Activated CD4-positive, alpha-beta T cell treated with anti-CD3 and anti-CD28 coated beads, Interleukin-2, amount 10 ng/mL, durations not matched to agents 24 days and 14 days (primary cell): ENCODE measurements at regions not wholly inside any gene's neighbourhood (a gene's known extent, or its start where the extent isn't known, plus 50 kb on each side); places are given as distances from the start of the nearest gene placed in this dataset.
"Not testable (repeated sequence)": the region's sequence is repeated elsewhere in the genome, so short reads cannot be mapped to it uniquely, and the experiment has no call there.

Experiments
- DNase-seq: peaks from one replicate; pipeline ENCODE4 v3.0.0; 2022
- H3K27ac Mint-ChIP-seq: one replicate; pipeline ENCODE4 v1.8.0; 2022; ENCODE audit warnings: mild to moderate bottlenecking, mixed read lengths
- H3K27me3 Mint-ChIP-seq: one replicate; pipeline ENCODE4 v1.8.0; 2022; ENCODE audit warnings: mixed read lengths
- H3K36me3 Mint-ChIP-seq: one replicate; pipeline ENCODE4 v1.8.0; 2022; ENCODE audit warnings: low read depth, mild to moderate bottlenecking, mixed read lengths
- H3K4me1 Mint-ChIP-seq: one replicate; pipeline ENCODE4 v1.8.0; 2021; ENCODE audit warnings: mixed read lengths
- H3K4me3 Mint-ChIP-seq: one replicate; pipeline ENCODE4 v1.8.0; 2022; ENCODE audit warnings: mild to moderate bottlenecking, moderate library complexity, mixed read lengths
- H3K9me3 Mint-ChIP-seq: one replicate; pipeline ENCODE4 v1.8.0; 2021; ENCODE audit warnings: mixed read lengths
- intact Hi-C: fragments of 100-400 bp; cut with micrococcal nuclease; formaldehyde crosslinking; loops from one replicate; pipeline ENCODE4 v1.15.1; 2023

DNA sequence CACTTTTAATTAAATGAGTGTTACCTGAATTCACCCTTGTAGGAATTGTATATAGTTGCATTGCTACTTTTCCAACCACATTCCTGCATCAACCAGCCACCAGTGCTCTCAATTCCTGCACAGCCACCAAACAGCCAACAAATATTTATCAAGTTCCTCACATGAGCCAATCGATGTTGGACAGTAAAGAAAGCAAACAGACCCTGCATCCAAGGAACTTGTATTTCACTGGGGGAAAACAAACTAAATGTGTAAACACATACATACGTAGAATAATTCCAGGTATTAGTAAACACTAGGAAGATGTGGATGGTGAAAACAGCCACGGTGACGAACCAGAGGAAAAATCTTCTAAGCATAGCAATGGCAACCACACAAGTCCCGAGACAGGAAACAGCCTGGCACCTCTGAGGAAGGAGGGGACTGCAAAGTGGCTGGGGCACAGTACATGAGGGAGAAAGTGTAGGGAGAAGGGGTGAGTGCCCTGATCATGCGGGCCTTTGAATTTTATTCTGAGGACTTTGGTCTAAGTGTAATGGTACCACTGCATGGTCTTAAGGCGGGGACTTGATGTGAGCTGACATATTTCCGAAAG, 111.2 kb downstream of the XRCC2 start:
- intact Hi-C loops, result no loop called here
- Mint-ChIP-seq H3K4me3 (no peak overlapping the region), H3K27me3 (no peaks in the 10 kb centered on the region)

DNA sequence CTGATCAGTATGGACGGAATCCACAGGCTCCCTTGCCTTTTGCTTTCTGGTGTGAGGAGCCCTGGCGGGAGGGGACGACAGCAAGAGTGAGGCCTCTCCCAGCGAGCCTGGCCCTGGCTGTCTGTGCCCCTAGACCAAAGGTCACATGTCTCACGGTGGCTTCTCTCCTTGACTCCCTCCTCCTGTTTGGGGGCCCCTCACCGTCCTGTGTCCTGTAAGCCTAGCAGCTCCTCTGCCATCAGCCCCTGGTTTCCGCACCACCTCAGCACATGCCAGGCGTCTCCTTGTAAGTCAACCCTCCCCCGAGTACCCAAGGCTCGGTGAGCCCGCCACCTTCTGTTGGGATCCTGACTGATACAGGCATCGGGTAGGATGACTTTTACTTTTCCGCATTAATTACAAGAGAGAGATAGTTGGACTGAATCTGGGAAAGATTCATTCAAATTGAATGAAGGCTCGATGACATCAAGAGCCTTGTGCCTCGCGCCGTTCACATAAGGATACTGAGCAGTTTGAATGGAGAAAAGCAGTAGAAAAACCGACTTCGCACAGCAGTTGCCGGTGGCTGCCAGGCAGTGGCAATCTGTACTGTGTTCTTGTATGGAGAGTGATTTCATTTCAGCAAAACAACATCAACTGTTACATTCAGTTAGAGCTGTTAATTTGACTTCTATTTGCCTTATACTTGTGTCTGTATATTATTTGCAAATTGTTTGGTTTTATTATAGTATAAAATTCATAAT, 119.8 kb downstream of the XRCC2 start:
- Mint-ChIP-seq H3K36me3 (no peaks in the 10 kb centered on the region), H3K27ac (no peak overlapping the region)
- intact Hi-C loops, result no loop called here

More for the DNA sequence above, 111.2 kb downstream of the XRCC2 start:
- DNase-seq, result no peak
- Mint-ChIP-seq H3K9me3 (no peaks in the 10 kb centered on the region), H3K36me3 (no peaks in the 10 kb centered on the region), H3K27ac (no peak overlapping the region), H3K4me1 (no peaks in the 10 kb centered on the region)

DNA sequence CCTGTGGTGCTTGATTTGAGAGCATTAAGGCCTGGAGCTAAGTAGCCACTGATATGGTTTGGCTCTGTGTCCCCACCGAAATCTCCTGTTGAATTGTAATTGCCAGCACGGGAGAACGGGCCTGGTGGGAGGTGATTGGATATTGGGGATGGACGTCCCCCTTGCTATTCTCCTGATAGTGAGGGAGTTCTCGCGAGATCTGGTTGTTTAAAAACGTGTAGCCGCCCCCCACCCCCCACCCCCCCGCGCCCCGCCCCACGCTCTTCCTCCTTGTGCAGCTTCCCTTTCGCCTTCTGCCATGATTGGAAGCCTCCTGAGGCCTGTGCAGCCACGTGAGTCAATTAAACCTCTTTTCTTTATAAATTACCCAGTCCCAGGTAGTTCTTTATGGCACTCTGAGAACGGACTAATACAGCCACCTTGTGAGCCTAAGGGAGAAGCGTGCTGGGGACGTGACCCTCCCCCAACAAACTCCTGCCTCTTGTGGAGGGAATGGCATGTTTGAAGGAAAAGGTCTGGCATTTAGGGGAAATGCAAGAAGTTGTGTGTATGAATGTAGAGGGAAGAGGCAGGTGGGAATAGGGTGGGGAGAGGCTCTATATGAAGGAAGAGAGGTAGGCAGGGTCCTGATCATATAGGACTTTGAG, 118.0 kb upstream of the KMT2C start:
- Mint-ChIP-seq H3K36me3 (no peaks in the 10 kb centered on the region), H3K4me1 (no peaks in the 10 kb centered on the region), H3K9me3 (peaks cover 3% of the 10 kb centered on the region), H3K27ac (no peak overlapping the region), H3K4me3 (no peak overlapping the region), H3K27me3 (no peaks in the 10 kb centered on the region)
- intact Hi-C loops, result no loop called here
- no peak for DNase-seq

More for the DNA sequence above, 119.8 kb downstream of the XRCC2 start:
- Mint-ChIP-seq H3K9me3 (peaks cover 3% of the 10 kb centered on the region), H3K4me3 (no peak overlapping the region), H3K27me3 (no peaks in the 10 kb centered on the region), H3K4me1 (no peaks in the 10 kb centered on the region)
- DNase-seq, result no peak

DNA sequence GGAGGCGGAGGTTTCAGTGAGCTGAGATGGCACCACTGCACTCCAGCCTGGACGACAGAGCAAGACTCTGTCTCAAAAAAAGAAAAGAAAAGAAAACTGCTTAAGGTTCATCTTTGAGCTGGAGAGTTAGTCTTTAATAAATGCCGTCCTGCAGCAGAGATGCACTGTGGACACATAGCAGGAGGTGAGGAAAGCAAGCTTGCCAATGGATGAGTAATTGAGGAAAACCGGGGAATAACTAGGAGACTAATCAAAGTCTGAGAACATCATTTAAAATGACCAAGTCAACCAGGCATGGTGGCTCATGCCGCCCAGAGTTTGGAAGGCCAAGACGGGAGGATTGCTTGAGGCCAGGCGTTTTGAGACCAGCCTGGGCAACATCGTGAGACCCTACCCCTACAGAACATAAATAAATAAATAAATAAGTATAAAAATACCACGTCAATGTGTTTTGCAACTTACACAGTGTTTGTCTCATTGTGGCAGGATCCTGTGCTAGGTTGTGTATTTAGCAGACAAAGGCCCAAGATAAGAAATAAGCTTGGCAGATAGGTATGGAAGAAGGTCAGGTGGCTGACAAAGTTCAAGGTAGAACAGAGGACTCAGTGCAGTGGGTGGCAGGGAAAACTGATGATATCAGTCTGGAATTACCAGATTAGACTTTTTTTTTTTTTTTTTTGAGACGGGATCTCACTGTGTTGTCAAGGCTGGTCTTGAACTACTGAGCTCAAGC, 115.7 kb upstream of the KMT2C start:
- H3K27ac Mint-ChIP-seq, result no peak overlapping the region
- H3K4me1 Mint-ChIP-seq, result no peaks in the 10 kb centered on the region
- no peak overlapping the region for H3K4me3 Mint-ChIP-seq
- intact Hi-C loops, result no loop called here
- no peaks in the 10 kb centered on the region for H3K27me3 Mint-ChIP-seq
- no peaks in the 10 kb centered on the region for H3K9me3 Mint-ChIP-seq
- DNase-seq, result no peak
- no peaks in the 10 kb centered on the region for H3K36me3 Mint-ChIP-seq

DNA sequence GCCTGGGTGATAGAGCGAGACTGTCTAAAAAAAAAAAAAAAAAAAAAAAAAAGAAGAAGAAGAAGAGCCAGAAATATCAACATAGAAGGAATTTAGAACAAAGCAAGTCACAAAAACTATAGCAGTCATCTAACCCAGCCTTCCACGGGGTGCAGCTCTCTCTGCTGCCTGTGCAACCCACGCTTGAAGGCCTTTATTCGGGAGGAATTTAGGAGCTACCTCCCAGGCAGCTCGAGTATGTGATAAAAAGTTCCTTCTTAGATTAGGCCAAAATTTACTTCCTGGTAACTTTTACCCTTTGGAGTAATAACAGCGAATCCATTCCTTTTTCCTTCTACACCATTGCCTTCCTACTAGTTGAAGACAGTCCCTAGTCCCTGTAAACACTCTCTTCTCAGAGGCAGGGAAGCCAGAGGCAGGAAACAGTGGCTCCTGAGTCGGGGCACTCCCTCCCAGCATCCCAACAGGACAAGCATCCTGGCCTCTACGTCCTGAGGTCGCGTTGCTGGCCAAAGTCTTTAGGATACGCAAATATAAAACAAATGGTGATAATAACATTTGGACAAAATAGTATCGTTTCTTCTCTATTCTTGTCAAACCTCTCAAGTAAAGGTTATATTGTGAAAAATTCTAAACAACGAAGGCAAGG, 109.3 kb upstream of the KMT2C start:
- Mint-ChIP-seq H3K4me1 (no peaks in the 10 kb centered on the region), H3K4me3 (no peak overlapping the region), H3K36me3 (no peaks in the 10 kb centered on the region), H3K27me3 (no peaks in the 10 kb centered on the region), H3K9me3 (no peaks in the 10 kb centered on the region), H3K27ac (no peak overlapping the region)
- intact Hi-C loops, result no loop called here
- DNase-seq, result no peak

DNA sequence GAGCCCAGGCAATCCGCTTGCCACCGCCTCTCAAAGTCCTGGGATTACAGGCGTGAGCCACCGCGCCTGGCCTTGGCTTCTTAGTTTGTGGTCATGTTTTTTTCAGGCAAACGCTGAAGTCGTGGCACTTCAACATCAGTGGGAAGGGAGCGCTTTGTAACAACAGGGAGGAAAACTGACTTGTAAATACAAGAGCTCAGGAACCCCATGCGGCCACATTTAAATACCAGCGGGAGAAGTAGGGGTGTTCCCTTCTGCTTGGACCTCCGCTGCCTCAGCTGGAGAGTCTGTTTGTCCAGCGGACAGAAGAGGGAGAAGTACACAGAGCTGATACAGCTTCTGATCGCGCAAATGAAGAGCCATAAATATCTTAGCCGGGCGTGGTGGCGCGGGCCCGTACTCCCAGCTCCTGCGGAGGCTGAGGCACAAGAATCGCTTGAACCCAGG, 108.7 kb upstream of the KMT2C start:
- DNase-seq, result no peak
- Mint-ChIP-seq H3K4me1 (no peaks in the 10 kb centered on the region), H3K4me3 (no peak overlapping the region), H3K36me3 (no peaks in the 10 kb centered on the region), H3K9me3 (no peaks in the 10 kb centered on the region), H3K27me3 (no peaks in the 10 kb centered on the region), H3K27ac (no peak overlapping the region)
- intact Hi-C loops, result no loop called here

DNA sequence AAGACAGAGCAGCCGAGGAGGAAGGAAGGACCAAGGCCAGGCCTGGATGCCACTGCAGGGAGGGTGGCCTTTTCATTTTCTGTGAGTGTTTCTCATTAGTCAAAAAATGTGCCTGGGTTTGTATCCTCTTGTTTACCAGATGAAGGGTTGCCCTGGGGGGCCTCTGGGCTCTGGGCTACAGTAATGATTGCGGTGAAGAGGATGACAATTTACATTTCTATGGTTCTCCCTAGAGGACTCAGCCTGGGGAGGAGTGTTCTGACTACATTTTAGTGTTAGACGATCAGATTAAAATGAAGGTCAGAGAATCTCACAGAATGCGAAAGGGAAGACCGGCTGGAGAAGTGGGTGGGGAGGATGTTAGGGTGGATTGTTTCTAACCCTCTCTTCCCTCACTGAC, 108.0 kb upstream of the KMT2C start:
- H3K9me3 Mint-ChIP-seq, result no peaks in the 10 kb centered on the region
- intact Hi-C loops, result no loop called here
- no peak overlapping the region for H3K27ac Mint-ChIP-seq
- no peak overlapping the region for H3K4me3 Mint-ChIP-seq
- DNase-seq, result no peak
- no peaks in the 10 kb centered on the region for H3K36me3 Mint-ChIP-seq
- no peaks in the 10 kb centered on the region for H3K27me3 Mint-ChIP-seq
- H3K4me1 Mint-ChIP-seq, result no peaks in the 10 kb centered on the region

DNA sequence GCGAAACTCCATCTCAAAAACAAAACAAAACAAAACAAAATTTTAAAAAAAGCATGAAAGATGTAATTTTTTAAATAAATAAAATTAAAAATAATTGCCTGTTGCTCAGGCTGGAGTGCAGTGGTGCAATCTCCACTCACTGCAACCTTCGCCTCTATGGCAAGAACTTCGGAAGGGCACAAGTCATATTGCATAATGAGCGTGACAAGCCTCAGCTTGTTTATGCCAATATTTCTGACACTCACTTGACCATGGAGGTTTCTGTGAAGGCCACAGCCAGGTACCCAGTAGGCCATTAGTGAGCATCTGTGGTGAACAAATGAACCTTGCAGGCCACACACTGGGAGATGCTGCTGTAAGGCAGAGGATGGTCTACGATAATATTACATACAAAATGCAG, 106.1 kb upstream of the KMT2C start:
- H3K4me1 Mint-ChIP-seq, result no peaks in the 10 kb centered on the region
- H3K9me3 Mint-ChIP-seq, result no peaks in the 10 kb centered on the region
- H3K4me3 Mint-ChIP-seq, result no peak overlapping the region
- DNase-seq, result no peak
- no peak overlapping the region for H3K27ac Mint-ChIP-seq
- H3K36me3 Mint-ChIP-seq, result no peaks in the 10 kb centered on the region
- intact Hi-C loops, result no loop called here
- no peaks in the 10 kb centered on the region for H3K27me3 Mint-ChIP-seq

DNA sequence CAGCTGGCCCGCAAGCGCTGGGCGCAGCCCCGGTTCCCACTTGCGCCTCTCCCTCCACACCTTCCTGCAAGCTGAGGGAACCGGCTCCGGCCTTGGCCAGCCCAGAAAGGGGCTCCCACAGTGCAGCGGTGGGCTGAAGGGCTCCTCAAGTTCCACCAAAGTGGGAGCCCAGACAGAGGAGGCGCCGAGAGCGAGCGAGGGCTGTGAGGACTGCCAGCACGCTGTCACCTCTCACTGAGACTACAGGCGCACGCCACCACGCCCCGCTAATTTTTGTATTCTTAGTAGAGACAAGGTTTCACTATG, 103.3 kb upstream of the KMT2C start:
- DNase-seq, H3K36me3 Mint-ChIP-seq, H3K4me3 Mint-ChIP-seq, intact Hi-C loops, H3K27me3 Mint-ChIP-seq, H3K4me1 Mint-ChIP-seq, H3K9me3 Mint-ChIP-seq, H3K27ac Mint-ChIP-seq: not testable (repeated sequence)

DNA sequence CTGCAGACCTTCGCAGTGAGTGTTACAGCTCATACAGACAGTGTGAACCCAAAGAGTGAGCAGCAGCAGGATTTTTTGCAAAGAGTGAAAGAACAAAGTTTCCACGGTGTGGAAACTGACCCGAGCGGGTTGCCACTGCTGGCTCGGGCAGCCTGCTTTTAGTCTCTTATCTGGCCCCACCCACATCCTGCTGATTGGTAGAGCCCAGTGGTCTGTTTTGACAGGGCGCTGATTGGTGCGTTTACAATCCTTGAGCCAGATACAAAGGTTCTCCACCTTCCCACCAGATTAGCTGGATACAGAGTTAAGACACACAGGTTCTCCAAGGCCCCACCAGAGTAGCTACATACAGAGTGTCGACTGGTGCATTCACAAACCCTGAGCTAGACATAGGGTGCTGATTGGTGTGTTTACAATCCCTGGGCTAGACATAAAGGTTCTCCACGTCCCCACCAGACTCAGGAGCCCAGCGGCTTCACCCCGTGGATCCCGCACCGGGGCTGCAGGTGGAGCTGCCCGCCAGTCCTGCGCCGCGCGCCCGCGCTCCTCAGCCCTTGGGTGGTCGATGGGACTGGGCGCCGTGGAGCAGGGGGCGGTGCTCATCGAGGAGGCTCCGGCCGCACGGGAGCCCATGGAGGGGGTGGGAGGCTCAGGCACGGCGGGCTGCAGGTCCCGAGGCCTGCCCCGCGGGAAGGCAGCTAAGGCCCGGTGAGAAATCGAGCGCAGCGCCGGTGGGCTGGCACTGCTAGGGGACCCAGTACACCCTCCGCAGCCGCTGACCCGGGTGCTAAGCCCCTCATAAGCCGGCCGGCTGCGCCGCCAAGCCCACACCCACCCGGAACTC, 102.8 kb upstream of the KMT2C start:
- H3K36me3 Mint-ChIP-seq, intact Hi-C loops, H3K9me3 Mint-ChIP-seq, H3K4me1 Mint-ChIP-seq, DNase-seq, H3K4me3 Mint-ChIP-seq, H3K27ac Mint-ChIP-seq, H3K27me3 Mint-ChIP-seq: not testable (repeated sequence)

DNA sequence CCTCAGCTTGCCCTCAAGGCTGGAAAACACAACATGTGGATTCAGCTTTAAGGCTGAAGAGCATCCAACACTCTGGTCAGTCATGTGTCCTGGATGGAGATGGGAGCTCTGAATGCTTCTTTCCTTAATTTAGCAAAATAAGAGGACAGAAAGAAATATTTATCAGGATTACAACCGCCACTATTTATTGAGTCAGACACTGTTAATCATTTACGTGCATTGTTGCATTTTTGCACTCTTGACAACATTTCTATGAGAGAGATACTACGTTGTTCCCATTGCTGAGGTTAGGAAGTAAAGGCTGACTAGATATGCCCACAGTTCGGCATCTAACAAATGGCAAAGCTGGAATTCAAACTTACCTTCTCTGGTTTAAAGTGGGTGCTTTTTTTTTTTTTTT, 101.8 kb upstream of the KMT2C start:
- H3K9me3 Mint-ChIP-seq, result no peaks in the 10 kb centered on the region
- no peak for DNase-seq
- H3K4me1 Mint-ChIP-seq, result no peaks in the 10 kb centered on the region
- intact Hi-C loops, result no loop called here
- H3K27ac Mint-ChIP-seq, result no peak overlapping the region
- no peaks in the 10 kb centered on the region for H3K36me3 Mint-ChIP-seq
- no peaks in the 10 kb centered on the region for H3K27me3 Mint-ChIP-seq
- no peak overlapping the region for H3K4me3 Mint-ChIP-seq

DNA sequence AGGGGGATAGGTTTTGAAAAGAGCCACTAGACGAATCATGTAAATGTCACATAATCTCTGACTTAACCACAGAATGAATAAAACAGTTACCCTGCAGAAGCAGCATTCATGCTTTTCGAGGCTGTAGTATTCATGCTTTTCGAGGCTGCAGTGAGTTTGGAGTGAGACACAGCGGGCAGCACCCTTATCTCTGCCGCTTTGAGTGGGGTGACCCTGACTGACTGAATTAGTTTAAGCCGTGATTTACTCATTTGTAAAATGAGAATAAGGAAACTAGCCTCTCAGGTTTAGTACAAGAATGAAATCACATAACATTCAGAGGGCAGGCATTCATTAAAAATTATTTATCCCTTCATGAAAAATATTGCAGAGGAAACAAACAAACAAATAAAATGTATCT, 92.8 kb upstream of the KMT2C start:
- Mint-ChIP-seq H3K4me1 (no peaks in the 10 kb centered on the region), H3K4me3 (no peak overlapping the region), H3K27me3 (no peaks in the 10 kb centered on the region), H3K9me3 (no peaks in the 10 kb centered on the region), H3K36me3 (no peaks in the 10 kb centered on the region), H3K27ac (no peak overlapping the region)
- intact Hi-C loops, result no loop called here
- DNase-seq, result no peak

DNA sequence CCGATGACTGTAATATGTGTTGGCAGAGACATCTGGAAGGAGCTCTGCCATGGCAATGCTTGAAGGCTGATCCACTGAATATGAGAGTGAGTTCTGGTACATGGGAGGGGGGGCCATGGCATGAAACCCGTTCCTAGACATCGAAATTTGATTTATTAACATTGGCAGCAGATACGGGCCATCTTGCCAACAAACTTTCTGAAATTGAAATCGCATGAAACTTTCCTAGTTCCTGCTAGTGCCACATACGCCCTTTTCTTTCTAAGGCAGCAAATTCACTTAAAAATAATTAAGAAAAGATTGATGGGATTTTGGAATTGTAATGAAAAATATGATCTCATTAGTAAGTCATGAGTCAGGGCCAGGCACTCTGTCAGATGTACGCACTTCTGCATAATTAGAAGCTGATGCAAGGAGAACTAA, 91.8 kb upstream of the KMT2C start:
- intact Hi-C loops, result no loop called here
- H3K27me3 Mint-ChIP-seq, result no peaks in the 10 kb centered on the region
- peaks cover 3% of the 10 kb centered on the region for H3K9me3 Mint-ChIP-seq
- H3K36me3 Mint-ChIP-seq, result no peaks in the 10 kb centered on the region
- no peak overlapping the region for H3K27ac Mint-ChIP-seq
- DNase-seq, result no peak
- H3K4me3 Mint-ChIP-seq, result no peak overlapping the region
- no peaks in the 10 kb centered on the region for H3K4me1 Mint-ChIP-seq
